AG04450 (cell line): ENCODE measurements at regions not wholly inside any gene's neighbourhood (a gene's known extent, or its start where the extent isn't known, plus 50 kb on each side); places are given as distances from the start of the nearest gene placed in this dataset.

Experiments used
- CTCF ChIA-PET: fragments of 300-600, 350-600 bp; formaldehyde crosslinking; extraction: SDS; loops from one replicate; lab custom pipeline; 2022; ENCODE audit warnings: antibody characterized with exemption, inconsistent platforms; lab: Charles Lee
- POLR2A ChIA-PET: fragments of 350-600 bp; formaldehyde crosslinking; extraction: SDS; loops from one replicate; lab custom pipeline; 2021; ENCODE audit warnings: antibody characterized with exemption, inconsistent platforms; lab: Yijun Ruan, JAX
- DNase-seq: peaks from one replicate; pipeline ENCODE4 v3.0.0-alpha.2; 2011; ENCODE audit warnings: low read depth, low spot score
- H3K27ac ChIP-seq: one replicate; pipeline ENCODE4 v1.5.1; 2012; ENCODE audit warnings: low read depth, low read length, control low read depth
- H3K27me3 ChIP-seq: one replicate; pipeline ENCODE4 v1.6.0; 2012; ENCODE audit warnings: low read length; ENCODE audit not compliant: control insufficient read depth, insufficient read depth
- H3K4me3 ChIP-seq: 2 replicates; pipeline ENCODE4 v1.5.1; 2011; ENCODE audit warnings: mild to moderate bottlenecking, low read depth, low read length, control low read depth
- H3K9me3 ChIP-seq: 2 replicates; pipeline ENCODE4 v1.5.1; 2012; ENCODE audit warnings: low read length; ENCODE audit not compliant: control insufficient read depth, insufficient read depth
- TF ChIP-seq, protein P1 (sequence below): IDR thresholded peaks from 2 replicates; pipeline ENCODE4 v1.5.1; 2011; ENCODE audit warnings: low read depth, low read length, control low read depth, inconsistent platforms

DNA sequence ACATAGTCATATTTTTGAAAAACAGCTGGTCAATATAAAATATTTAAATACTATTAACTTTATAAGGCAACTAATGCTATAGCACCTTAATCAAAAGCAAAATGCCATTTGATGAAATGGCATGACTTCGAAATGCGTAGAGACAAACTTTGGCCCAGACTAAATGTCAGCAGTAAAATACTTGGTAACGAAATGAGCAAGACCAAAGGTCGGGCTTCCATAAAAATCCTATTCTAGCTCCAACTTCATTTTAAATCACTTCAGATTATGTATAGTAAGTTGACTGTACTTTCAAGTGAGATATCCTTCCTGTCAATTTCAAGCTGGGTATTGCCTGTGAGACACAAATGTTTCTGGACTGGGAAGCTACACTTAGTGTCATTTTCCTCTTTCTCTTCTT, 805.4 kb upstream of the ZNF608 start:
- CTCF ChIA-PET: no interaction called here
- no peaks in the 10 kb centered on the region for H3K27me3 ChIP-seq
- POLR2A ChIA-PET: interaction anchor here (0.7 to 1.7 kb wide), 2 partner anchors 67 to 588 kb away, joined by 3 to 4 read pairs; no protein-coding TSS in a partner anchor
- DNase-seq: no peak
- TF ChIP-seq, protein P1, sequence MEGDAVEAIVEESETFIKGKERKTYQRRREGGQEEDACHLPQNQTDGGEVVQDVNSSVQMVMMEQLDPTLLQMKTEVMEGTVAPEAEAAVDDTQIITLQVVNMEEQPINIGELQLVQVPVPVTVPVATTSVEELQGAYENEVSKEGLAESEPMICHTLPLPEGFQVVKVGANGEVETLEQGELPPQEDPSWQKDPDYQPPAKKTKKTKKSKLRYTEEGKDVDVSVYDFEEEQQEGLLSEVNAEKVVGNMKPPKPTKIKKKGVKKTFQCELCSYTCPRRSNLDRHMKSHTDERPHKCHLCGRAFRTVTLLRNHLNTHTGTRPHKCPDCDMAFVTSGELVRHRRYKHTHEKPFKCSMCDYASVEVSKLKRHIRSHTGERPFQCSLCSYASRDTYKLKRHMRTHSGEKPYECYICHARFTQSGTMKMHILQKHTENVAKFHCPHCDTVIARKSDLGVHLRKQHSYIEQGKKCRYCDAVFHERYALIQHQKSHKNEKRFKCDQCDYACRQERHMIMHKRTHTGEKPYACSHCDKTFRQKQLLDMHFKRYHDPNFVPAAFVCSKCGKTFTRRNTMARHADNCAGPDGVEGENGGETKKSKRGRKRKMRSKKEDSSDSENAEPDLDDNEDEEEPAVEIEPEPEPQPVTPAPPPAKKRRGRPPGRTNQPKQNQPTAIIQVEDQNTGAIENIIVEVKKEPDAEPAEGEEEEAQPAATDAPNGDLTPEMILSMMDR: no peak
- no peak overlapping the region for H3K4me3 ChIP-seq
- H3K27ac ChIP-seq: no peak overlapping the region
- no peaks in the 10 kb centered on the region for H3K9me3 ChIP-seq

DNA sequence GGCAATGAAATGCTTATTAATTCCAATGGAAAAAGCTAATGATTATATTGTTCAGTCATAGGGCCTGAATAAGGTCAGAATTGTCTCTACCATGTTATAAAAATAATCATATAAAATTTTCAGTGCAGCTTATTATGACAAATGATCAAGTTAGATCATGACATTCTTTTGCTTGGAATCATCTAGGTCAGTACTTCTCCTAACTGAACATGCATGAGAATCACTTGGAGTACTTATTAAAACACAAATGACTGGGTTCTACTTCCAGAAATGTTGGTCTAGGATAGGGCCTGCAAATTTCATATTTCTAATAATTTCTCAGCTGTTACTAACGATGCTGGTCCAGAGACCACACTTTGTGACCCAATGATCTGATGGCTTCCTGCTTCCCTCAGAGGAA, 806.0 kb upstream of the ZNF608 start:
- CTCF ChIA-PET: no interaction called here
- no peaks in the 10 kb centered on the region for H3K9me3 ChIP-seq
- H3K27ac ChIP-seq: no peak overlapping the region
- H3K4me3 ChIP-seq: no peak overlapping the region
- DNase-seq: no peak
- TF ChIP-seq, protein P1: no peak
- H3K27me3 ChIP-seq: no peaks in the 10 kb centered on the region
- POLR2A ChIA-PET: interaction anchor here (1.7 kb wide), 1 partner anchor 68 kb away, joined by 4 read pairs; no protein-coding TSS in a partner anchor

DNA sequence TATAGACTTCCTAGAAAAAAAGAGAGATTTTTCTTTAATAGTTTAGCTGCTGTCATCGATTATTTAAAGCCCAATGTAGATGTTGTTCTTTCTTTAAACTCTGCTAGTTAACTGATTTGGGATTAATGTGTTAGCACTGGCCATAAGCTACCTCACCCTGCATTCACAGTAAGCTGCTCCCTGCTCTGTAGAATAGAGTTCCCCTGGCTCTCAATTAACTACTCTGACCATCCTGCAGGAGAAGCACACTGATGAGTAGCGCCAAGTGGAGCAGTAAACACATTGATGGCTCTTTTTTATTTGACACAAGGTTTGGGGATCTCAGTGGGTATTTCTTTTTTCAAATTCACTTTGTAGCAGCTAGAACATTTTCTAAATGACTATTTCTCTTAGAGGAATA, 807.9 kb upstream of the ZNF608 start:
- ChIA-PET POLR2A (no interaction called here), CTCF (interaction anchor here (0.5 kb wide), 1 partner anchor 981 kb away, joined by 11 read pairs; no protein-coding TSS in a partner anchor)

DNA sequence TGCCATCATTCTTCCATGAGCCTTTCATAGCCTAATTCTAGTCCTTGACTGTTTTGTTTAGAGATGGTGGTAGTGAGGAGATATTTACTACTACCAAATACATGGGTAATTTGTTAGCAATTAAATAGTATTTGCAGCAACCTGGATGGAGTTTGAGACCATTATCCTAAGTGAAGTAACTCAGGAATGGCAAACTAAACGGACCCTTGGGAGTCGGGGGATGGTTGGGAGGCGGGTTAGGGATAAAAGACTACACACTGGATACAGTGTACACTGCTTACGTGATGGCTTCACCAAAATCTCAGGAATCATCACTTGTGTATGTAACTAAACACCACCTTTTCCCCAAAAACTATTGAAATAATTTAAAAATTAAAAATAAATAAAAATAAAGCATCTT, 809.2 kb upstream of the ZNF608 start:
- no peaks in the 10 kb centered on the region for H3K27me3 ChIP-seq
- DNase-seq: no peak
- POLR2A ChIA-PET: no interaction called here
- CTCF ChIA-PET: no interaction called here
- no peak overlapping the region for H3K27ac ChIP-seq
- no peaks in the 10 kb centered on the region for H3K9me3 ChIP-seq
- TF ChIP-seq, protein P1: no peak
- H3K4me3 ChIP-seq: no peak overlapping the region

More for the DNA sequence above, 807.9 kb upstream of the ZNF608 start:
- Histone ChIP-seq H3K9me3 (no peaks in the 10 kb centered on the region), H3K27me3 (no peaks in the 10 kb centered on the region), H3K27ac (no peak overlapping the region), H3K4me3 (no peak overlapping the region)
- TF ChIP-seq, protein P1: no peak
- DNase-seq: no peak

DNA sequence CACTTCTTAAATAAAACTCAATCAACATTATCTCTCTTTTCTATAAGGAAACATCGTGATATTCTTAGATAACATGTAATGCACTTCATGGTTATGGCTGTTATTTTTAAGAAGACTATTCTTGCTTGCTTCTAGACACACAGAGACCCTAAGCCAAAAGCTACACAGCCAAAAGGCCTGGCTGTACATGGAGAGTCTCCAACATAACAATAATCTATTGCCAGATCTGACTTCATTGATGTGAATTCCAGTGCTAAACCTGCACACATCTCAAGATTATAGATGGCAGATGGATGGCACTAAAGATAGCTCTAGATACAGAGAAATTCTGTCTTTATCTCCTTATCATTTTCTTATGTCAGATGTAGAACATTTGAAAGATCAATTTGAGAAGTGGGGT, 811.6 kb upstream of the ZNF608 start:
- no peak for DNase-seq
- H3K27me3 ChIP-seq: no peaks in the 10 kb centered on the region
- CTCF ChIA-PET: interaction anchor here (0.6 to 1.3 kb wide), 2 partner anchors 18 to 197 kb away, joined by 3 to 5 read pairs; no protein-coding TSS in a partner anchor

More for the DNA sequence above, 811.6 kb upstream of the ZNF608 start:
- Histone ChIP-seq H3K27ac (no peak overlapping the region), H3K9me3 (no peaks in the 10 kb centered on the region), H3K4me3 (no peak overlapping the region)
- TF ChIP-seq, protein P1: no peak
- POLR2A ChIA-PET: interaction anchor here (0.7 to 1.2 kb wide), 3 partner anchors 8 to 138 kb away, joined by 3 to 8 read pairs (median 3); no protein-coding TSS in a partner anchor
